ENCODE measurements at regions not wholly inside any gene's neighbourhood (a gene's known extent, or its start where the extent isn't known, plus 50 kb on each side); places are given as distances from the start of the nearest gene placed in this dataset.
"Not testable (repeated sequence)": the region's sequence is repeated elsewhere in the genome, so short reads cannot be mapped to it uniquely, and the experiment has no call there.

GRCh38 chr6:27854421-27854820, 57.8 kb downstream of the OR2B2 start:
- no peak for DNase-seq

- no peak for DNase-seq
Measured at GRCh38 chr6:27851440-27851839, 60.8 kb downstream of the OR2B2 start.

DNA sequence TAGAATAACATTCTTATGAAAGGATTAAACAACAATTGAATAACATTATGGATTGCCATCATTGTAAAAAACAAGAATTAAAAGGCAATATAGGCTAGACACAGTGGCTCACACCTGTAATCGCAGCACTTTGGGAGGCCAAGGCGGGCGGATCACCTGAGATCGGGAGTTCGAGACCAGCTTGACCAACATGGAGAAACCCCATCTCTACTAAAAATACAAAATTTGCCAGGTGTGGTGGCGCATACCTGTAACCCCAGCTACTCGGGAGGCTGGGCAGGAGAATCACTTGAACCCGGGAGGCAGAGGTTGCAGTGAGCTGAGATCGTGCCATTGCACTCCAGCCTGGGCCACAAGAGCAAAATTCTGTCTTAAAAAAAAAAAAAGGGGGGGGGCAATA, 63.2 kb downstream of the OR2B2 start:
- DNase-seq, result not testable (repeated sequence)

GRCh38 chr6:27847706-27848105, 64.5 kb downstream of the OR2B2 start:
- DNase-seq, result no peak

GRCh38 chr6:27840572-27840971, 71.6 kb downstream of the OR2B2 start:
- DNase-seq, result peak; percentile 5

GRCh38 chr6:27839626-27840475, 72.3 kb downstream of the OR2B2 start:
- DNase-seq, result peak; percentile 59

GRCh38 chr6:27838945-27839625, 73.1 kb downstream of the OR2B2 start:
- peak; percentile 54 for DNase-seq

GRCh38 chr6:27838058-27838944, 73.9 kb downstream of the OR2B2 start:
- DNase-seq, result peak; percentile 97

DNA sequence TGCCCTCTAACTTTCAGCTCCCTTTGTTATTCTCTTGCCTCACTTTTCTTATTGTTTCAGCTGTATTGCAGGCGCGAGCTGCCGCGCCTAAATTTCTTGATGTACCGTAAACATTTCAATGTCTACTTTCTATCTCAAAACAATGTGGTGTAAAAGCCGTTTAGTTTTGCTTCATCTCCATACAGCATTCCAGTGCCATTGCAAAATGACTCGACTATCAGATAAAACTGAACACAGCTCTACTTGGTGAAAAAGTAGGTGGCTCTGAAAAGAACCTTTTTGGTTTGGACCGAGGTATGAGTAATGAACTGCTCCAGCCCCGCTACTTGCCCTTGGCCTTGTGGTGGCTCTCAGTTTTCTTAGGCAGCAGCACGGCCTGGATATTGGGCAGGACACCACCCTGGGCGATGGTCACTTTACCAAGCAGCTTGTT, 74.6 kb downstream of the OR2B2 start:
- DNase-seq, result peak; percentile 61

GRCh38 chr6:27836783-27837624, 75.2 kb downstream of the OR2B2 start:
- peak; percentile 87 for DNase-seq

- peak; percentile 44 for DNase-seq
Measured at GRCh38 chr6:27836141-27836782, 75.9 kb downstream of the OR2B2 start.

DNA sequence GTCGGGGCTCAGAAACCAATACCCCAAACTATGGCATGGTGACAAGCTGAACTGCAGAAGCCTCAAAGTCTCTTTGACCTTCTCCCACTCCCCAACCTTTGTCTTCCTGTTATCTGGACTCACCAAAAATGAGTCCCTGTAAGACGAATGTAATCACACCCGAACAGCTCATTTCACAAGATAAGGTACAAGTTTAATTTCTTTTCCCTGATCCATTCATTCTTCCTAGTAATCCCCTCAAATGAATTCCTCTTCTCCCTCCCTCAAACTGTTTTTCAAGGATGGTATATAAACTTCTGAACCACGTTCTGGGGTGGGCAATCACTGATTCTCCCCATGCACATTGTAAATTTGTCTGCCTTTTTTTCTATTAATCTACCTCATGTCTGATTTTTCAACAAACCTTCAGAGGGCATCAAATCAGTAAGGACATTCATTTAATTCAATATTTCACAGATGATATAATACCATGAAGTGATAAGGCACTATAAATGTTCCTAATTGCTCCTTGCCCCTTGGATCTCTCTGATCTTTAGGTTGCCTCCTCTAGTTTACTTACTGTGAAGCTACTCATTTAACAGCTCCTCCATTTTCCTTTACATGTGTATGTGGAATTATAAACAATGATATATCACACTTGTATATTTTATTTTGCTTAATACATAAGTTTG, 77.2 kb downstream of the OR2B2 start:
- DNase-seq, result no peak

DNA sequence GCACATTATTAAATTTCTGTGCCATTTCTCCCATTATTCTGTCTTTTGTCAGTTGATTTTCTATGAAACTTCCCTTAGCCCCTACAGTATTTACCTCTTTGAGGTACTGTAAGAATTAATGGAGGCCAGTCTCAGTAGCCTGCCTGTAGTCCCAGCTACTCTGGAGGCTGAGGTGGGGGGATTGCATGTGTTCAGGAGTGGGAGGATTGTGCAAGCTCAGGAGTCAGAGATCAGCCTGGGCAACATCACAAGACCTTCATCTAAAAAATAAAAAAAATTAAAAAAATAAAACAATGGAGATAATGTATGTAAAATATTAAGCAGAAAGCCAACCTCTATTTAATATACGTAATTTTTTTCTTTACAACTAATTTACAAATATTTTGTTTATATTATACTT, 77.8 kb downstream of the OR2B2 start:
- no peak for DNase-seq

GRCh38 chr6:27831434-27832081, 80.6 kb downstream of the OR2B2 start:
- peak; percentile 75 for DNase-seq

DNA sequence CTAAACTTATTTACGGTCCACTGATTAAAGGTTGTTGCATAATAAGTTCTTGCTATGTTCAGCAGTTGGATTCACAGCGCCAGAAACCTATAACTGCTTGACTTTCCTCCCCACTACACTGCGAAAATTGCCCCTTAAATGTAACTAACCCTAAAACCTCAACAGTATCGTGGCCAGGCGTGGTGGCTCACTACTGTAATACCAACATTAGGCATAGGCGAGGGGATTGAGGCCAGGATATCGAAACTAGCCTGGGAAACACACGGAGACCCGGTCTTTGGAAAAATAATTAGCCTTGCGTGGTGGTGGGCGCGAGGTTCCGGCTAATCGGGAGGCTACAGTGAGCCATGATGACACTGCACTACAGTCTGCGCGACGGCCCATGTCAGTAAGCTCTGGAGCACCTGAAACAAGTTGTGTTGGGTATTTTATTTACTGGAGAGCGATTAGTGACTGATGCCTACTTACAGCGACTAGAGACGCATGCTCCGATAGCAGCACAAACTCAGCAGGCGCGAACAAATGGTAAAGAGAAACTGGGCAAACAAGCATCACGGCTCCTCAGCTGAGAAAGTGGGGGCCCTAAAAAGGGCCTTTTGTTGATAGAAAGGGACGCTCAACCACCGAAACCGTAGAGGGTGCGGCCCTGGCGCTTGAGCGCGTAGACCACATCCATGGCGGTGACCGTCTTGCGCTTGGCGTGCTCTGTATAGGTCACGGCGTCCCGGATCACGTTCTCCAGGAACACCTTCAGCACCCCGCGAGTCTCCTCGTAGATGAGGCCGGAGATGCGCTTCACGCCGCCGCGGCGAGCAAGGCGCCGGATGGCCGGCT, 81.4 kb downstream of the OR2B2 start:
- peak; percentile 61 for DNase-seq

GRCh38 chr6:27830212-27830599, 82.0 kb downstream of the OR2B2 start:
- DNase-seq, result no peak

GRCh38 chr6:27829453-27830211, 82.6 kb downstream of the OR2B2 start:
- peak; percentile 28 for DNase-seq

- not testable (repeated sequence) for DNase-seq
Measured at GRCh38 chr6:27827477-27827876, 84.7 kb downstream of the OR2B2 start.

DNA sequence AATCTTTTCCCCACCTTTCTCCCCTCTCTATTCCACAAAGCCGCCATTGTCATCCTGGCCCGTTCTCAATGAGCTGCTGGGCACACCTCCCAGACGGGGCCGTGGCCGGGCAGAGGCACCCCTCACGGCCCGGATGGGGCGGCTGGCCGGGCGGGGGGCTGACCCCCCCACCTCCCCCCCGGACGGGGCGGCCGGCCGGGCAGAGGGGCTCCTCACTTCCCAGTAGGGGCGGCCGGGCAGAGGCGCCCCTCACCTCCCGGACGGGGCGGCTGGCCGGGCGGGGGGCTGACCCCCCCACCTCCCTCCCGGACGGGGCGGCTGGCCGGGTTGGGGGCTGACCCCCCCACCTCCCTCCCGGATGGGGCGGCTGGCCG, 85.6 kb downstream of the OR2B2 start:
- DNase-seq, result not testable (repeated sequence)

All from NCI-H69 (cell line).